Omental fat pad (tissue), 3 donors: ENCODE measurements at regions not wholly inside any gene's neighbourhood (a gene's known extent, or its start where the extent isn't known, plus 50 kb on each side); places are given as distances from the start of the nearest gene placed in this dataset.

Experiments used
- ATAC-seq: fragments of 150-250 bp; one replicate; pipeline ENCODE4 v1.9.1; 2016; ENCODE audit warnings: mild to moderate bottlenecking, moderate library complexity; ENCODE audit not compliant: low FRiP score
- DNase-seq: peaks from one replicate; pipeline ENCODE4 v3.0.0-alpha.2; 2019; ENCODE audit warnings: low spot score
- TF ChIP-seq, protein P1 (sequence below), 3 donors: fragments of 450-650 bp; IDR thresholded peaks; one replicate each; pipeline ENCODE4 v1.5.1; 2016 to 2017; ENCODE audit warnings: antibody characterized with exemption in 3 of 3, mild to moderate bottlenecking in 3 of 3, moderate library complexity in 2 of 3

DNA sequence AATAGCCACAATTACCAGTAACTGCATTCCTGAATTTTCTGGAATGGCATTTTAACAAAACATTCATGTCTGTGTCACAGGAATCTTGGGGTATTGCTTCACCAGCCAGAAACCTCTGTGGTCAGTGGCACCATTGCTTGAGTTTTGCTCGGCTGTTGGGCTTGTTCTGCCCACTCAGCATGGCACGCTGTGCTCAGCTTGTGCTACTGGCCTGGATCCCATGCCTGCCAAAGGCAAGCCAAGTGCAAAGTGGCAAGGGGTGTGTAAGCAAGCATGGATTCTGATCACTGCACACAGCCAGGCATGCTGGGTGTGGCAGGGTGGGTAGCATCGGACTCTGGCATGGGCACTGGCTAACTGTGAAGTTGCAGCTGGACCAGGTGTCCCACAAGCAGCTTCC lies 1150.9 kb downstream of the MRPL39 start:
- ATAC-seq = no peak
- TF ChIP-seq, protein P1, sequence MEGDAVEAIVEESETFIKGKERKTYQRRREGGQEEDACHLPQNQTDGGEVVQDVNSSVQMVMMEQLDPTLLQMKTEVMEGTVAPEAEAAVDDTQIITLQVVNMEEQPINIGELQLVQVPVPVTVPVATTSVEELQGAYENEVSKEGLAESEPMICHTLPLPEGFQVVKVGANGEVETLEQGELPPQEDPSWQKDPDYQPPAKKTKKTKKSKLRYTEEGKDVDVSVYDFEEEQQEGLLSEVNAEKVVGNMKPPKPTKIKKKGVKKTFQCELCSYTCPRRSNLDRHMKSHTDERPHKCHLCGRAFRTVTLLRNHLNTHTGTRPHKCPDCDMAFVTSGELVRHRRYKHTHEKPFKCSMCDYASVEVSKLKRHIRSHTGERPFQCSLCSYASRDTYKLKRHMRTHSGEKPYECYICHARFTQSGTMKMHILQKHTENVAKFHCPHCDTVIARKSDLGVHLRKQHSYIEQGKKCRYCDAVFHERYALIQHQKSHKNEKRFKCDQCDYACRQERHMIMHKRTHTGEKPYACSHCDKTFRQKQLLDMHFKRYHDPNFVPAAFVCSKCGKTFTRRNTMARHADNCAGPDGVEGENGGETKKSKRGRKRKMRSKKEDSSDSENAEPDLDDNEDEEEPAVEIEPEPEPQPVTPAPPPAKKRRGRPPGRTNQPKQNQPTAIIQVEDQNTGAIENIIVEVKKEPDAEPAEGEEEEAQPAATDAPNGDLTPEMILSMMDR (IDR thresholded peaks at IDR 0.05) = no peak
- no peak for DNase-seq

DNA sequence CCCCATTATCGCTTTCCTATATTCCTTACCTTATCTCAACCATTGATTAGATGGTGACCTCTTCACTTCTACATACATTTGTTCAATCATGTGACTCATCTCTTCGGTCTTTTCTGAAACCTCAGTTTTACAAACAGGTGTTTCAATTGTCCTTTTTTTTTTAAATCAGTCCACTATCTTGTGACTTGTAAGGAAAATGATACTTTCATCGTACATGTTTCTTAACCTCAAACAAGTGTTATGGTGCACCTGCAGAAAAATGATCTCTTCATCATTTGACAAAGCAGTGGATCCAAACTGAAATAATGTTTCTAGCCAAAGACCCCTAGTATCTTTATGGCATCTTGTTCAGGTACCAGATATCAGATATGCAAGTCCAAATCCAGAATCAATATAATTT lies 1157.2 kb downstream of the MRPL39 start:
- ATAC-seq (no peak), DNase-seq (no peak)
- TF ChIP-seq, protein P1 (IDR thresholded peaks at IDR 0.05) = no peak

DNA sequence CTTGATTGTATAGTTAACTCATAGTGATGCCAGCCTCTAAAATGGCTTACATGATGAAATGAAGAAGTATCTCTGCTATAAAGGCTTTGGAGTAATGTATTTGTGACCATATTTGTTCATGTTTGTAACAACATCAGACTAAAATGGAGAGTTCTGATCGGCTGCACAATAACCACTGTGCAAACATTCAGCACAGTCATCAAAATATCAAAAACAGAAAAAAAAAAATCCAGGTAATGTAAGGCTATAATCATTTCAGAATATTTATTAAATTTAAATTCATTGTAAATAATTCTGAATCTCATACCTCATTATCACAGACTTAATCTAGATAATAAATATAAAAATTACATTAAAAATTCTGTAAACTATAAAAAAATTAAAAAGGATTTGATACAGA lies 1161.8 kb downstream of the MRPL39 start:
- ATAC-seq (no peak), DNase-seq (no peak)
- TF ChIP-seq, protein P1 (IDR thresholded peaks at IDR 0.05) = no peak

DNA sequence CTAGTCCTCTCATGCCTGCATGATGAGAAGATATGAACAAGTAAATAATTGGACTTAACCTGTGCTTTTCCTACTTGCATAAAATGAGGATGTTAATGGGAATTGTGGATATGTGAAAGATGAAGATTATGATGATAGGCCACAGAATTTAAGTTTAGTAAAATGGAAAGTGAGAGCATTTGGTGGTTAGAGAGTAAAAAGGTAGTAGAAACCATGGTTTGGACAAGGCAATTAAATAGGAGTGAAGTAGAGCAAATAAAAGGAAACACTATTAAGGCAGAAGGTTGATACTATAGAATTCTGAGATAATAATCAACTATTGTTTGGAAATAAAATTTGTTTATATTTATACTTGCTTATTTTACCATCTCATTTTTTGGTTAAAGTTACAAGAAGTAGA lies 1162.5 kb downstream of the MRPL39 start:
- TF ChIP-seq, protein P1 (IDR thresholded peaks at IDR 0.05) = no peak
- DNase-seq (no peak), ATAC-seq (no peak)

DNA sequence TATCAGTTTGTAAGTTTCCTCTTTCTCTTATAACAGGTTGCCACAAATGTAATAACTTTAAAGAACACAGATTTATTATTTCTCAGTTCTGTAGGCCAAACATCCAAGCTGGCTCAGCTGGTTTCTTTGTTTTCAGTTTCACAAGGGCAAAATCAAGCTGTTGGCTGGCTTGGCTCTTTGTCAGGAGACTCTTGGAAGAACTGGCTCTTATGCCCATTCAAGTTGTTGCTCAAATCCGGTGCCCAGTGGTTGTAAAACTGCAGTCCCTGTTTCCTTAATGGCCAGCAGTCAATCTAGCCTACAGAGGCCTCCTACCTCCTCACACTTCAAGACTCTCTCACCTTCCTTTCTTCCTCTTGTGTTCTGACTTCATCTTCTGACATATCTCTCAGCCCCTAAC lies 1171.0 kb downstream of the MRPL39 start:
- ATAC-seq (no peak), DNase-seq (no peak)
- TF ChIP-seq, protein P1 (IDR thresholded peaks at IDR 0.05) = no peak

DNA sequence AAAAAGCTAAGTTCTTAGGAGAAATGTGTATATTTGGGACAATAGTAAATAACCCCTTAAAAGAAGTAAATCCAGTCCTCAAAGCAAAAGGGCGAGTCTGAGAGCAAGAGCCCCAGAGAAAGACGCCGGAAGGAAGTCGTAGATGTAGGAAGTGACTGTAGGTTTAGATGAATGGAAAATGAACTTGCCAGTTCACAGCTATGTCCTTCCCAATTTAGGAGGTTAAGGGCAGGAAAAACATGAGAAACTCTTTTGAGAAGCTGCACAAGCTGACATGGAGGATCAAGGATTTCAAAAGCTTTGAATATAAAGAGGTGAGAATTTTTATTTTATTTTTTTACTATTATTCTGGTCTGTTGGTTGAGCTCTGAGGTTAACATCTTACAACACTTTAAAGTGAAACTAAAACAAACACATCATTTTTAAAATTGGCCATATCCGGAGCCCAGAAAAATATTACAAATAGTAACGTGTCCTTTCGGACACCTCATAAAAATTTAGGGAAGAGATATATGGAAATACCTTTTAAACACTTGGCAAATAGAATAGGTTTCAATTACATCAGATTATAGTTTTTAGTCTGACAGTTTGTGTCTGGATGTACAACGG lies 1178.6 kb downstream of the MRPL39 start:
- no peak for DNase-seq
- ATAC-seq = no peak
- TF ChIP-seq, protein P1 (IDR thresholded peaks at IDR 0.05) = no peak

DNA sequence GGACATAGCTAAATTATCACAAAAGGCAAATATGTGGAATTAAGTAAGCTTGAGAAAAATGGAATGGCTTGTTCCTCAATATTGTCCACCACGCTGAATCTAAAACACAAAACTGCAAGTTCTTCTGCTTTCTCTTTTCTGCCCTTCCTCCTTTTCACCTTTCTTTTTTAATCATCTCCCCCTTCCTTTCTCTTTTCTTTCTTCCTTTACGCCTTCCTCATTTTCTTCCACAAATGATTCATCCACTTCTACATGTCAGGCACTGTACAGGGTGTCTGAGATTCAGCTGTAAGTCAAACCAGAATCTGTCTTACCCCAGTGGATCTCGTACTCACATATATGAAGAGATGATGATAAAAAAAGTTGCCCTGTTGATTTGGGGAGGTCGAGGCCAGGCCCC lies 1182.5 kb downstream of the MRPL39 start:
- DNase-seq (no peak), ATAC-seq (no peak)
- TF ChIP-seq, protein P1 (IDR thresholded peaks at IDR 0.05) = no peak
